ENCODE measurements at regions not wholly inside any gene's neighbourhood (a gene's known extent, or its start where the extent isn't known, plus 50 kb on each side); places are given as distances from the start of the nearest gene placed in this dataset.

GRCh38 chr6:21728141-21728540 lies 134.6 kb downstream of the SOX4 start:
- Histone ChIP-seq H3K9ac (ENCODE audit: low read depth, low read length) (no peak overlapping the region), H2AFZ (replicated peaks; ENCODE audit: low read length, poor library complexity) (no peak overlapping the region), H3K9me3 (ENCODE audit: control insufficient read depth, insufficient read depth, low read length) (no peaks in the 10 kb centered on the region), H3K4me1 (ENCODE audit: control insufficient read depth, insufficient read depth, low read length) (peaks cover 9% of the 10 kb centered on the region), H3K56ac (ENCODE audit: extremely low read depth, insufficient read depth, low read length) (no peak overlapping the region), H2BK15ac (ENCODE audit: low read depth, low read length) (no peak overlapping the region), H2AK5ac (ENCODE audit: low read depth, low read length) (no peak overlapping the region; the same call in 1 of the 2 replicates), H4K5ac (ENCODE audit: low read depth, low read length) (no peak overlapping the region), H3K27me3 (ENCODE audit: control insufficient read depth, insufficient read depth, low read length) (no peaks in the 10 kb centered on the region), H3K79me1 (ENCODE audit: low read depth in 1 of 2, low read length in 2 of 2) (no peaks in the 10 kb centered on the region; a peak in 2 of 4 replicates), H3K18ac (ENCODE audit: low read depth, low read length) (no peak overlapping the region), H4K91ac (ENCODE audit: insufficient read depth, low read depth, low read length) (no peak overlapping the region), H3K36me3 (ENCODE audit: control insufficient read depth, insufficient read depth, low read length) (peaks cover 1% of the 10 kb centered on the region; the same call in 1 of the 2 replicates), H3K27ac (ENCODE audit: insufficient read depth, low read length) (no peak overlapping the region), H2BK5ac (ENCODE audit: low read depth, low read length, poor library complexity, severe bottlenecking) (no peak overlapping the region), H2AK9ac (replicated peaks; ENCODE audit: low read depth, low read length, poor library complexity) (no peak overlapping the region), H3K9me1 (ENCODE audit: insufficient read depth, low read length) (no peaks in the 10 kb centered on the region; the same call in 1 of the 2 replicates), H4K20me1 (ENCODE audit: insufficient read depth, low read length) (peaks cover 4% of the 10 kb centered on the region; the same call in 1 of the 2 replicates), H3K4me2 (ENCODE audit: low read depth, low read length) (no peak overlapping the region), H3K4ac (ENCODE audit: low read depth, low read length) (no peak overlapping the region), H3K23ac (ENCODE audit: low read depth, low read length) (no peak overlapping the region), H3K14ac (replicated peaks; ENCODE audit: low read depth, low read length) (no peak overlapping the region), H2BK20ac (ENCODE audit: low read depth, low read length) (no peak overlapping the region), H2BK120ac (ENCODE audit: low read depth, low read length) (no peak overlapping the region), H4K8ac (ENCODE audit: low read depth in 2 of 2, low read length in 2 of 2) (no peak overlapping the region), H3K4me3 (ENCODE audit: insufficient read depth, low read depth, low read length) (no peak overlapping the region)
- in situ Hi-C loops (cut with MboI; ENCODE audit: low sequenced_read_pairs) = no loop called here
- ATAC-seq (ENCODE audit: low read depth) (no peak), DNase-seq (no peak)
- ChIA-PET POLR2A (ENCODE audit: unreplicated experiment) (no interaction called here), CTCF (no interaction called here)
- no peak for TF ChIP-seq RAD21 (IDR thresholded peaks at IDR 0.05; ENCODE audit: low read length)
- no peak for TF ChIP-seq MAFK (IDR thresholded peaks at IDR 0.05; ENCODE audit: low read depth, low read length)
- no peak for TF ChIP-seq NFE2L2 (IDR thresholded peaks at IDR 0.05; ENCODE audit: low read depth, low read length)
- no peak for TF ChIP-seq FOS (IDR thresholded peaks at IDR 0.05; ENCODE audit: low read depth, low read length)
- no peak for TF ChIP-seq MAZ (IDR thresholded peaks at IDR 0.05; ENCODE audit: borderline replicate concordance, low read depth, low read length)
- TF ChIP-seq USF2 (IDR thresholded peaks at IDR 0.05; ENCODE audit: low read depth, low read length) = no peak
- no peak for TF ChIP-seq CHD1 (IDR thresholded peaks at IDR 0.05; ENCODE audit: low read depth, low read length)
- no peak for TF ChIP-seq CTCF (conservative IDR thresholded peaks at IDR 0.05; ENCODE audit: low read depth, low read length)
- no peak for TF ChIP-seq RFX5 (IDR thresholded peaks at IDR 0.05; ENCODE audit: low read depth, low read length)
- intact Hi-C loops (cut with micrococcal nuclease) = no loop called here
- dilution Hi-C loops (cut with HindIII; ENCODE audit: low sequenced_read_pairs, unreplicated experiment) = no loop called here
- WGBS, 2 experiments (ENCODE audit: extremely low coverage in 2 of 2, insufficient read length in 1 of 2) = 100% methylated on average over 1 of the region's 7 CpGs; no CpG with 5 or more reads in 1 of the 2 experiments
- BruUV-seq (replicated peaks) = no TSS peak
